GM12875 (cell line): ENCODE measurements at regions not wholly inside any gene's neighbourhood (a gene's known extent, or its start where the extent isn't known, plus 50 kb on each side); places are given as distances from the start of the nearest gene placed in this dataset.

Experiments used
- H3K4me3 ChIP-seq: one replicate; pipeline ENCODE4 v1.5.1; 2011; ENCODE audit warnings: low read depth, low read length, control low read depth
- CTCF ChIP-seq: IDR thresholded peaks from 2 replicates; pipeline ENCODE4 v1.5.1; 2011; ENCODE audit warnings: low read depth, mild to moderate bottlenecking, control low read depth, inconsistent platforms, low read length, moderate library complexity, borderline replicate concordance; ENCODE audit not compliant: insufficient read depth

GRCh38 chr2:168375195-168375798 lies 80.8 kb upstream of the CERS6 start:
- no peak overlapping the region for H3K4me3 ChIP-seq
- TF ChIP-seq CTCF = peak; percentile 8; the same call in 1 of the 2 replicates

- no peak overlapping the region for H3K4me3 ChIP-seq
- TF ChIP-seq CTCF = no peak
Measured at GRCh38 chr2:168378960-168379669, 77.0 kb upstream of the CERS6 start.

GRCh38 chr2:168380500-168380899 lies 75.6 kb upstream of the CERS6 start:
- H3K4me3 ChIP-seq = no peak overlapping the region
- no peak for TF ChIP-seq CTCF

GRCh38 chr2:168392024-168392423 lies 64.0 kb upstream of the CERS6 start:
- no peak overlapping the region for H3K4me3 ChIP-seq

GRCh38 chr2:168392797-168393196 lies 63.3 kb upstream of the CERS6 start:
- no peak overlapping the region for H3K4me3 ChIP-seq
- TF ChIP-seq CTCF = no peak

More at GRCh38 chr2:168392024-168392423, 64.0 kb upstream of the CERS6 start:
- TF ChIP-seq CTCF = no peak

- H3K4me3 ChIP-seq = no peak overlapping the region
- no peak for TF ChIP-seq CTCF
Measured at GRCh38 chr2:168394262-168394661, 61.8 kb upstream of the CERS6 start.

- H3K4me3 ChIP-seq = no peak overlapping the region
- TF ChIP-seq CTCF = no peak
Measured at GRCh38 chr2:168396131-168396530, 59.9 kb upstream of the CERS6 start.
